ENCODE measurements at regions not wholly inside any gene's neighbourhood (a gene's known extent, or its start where the extent isn't known, plus 50 kb on each side); places are given as distances from the start of the nearest gene placed in this dataset.

DNA sequence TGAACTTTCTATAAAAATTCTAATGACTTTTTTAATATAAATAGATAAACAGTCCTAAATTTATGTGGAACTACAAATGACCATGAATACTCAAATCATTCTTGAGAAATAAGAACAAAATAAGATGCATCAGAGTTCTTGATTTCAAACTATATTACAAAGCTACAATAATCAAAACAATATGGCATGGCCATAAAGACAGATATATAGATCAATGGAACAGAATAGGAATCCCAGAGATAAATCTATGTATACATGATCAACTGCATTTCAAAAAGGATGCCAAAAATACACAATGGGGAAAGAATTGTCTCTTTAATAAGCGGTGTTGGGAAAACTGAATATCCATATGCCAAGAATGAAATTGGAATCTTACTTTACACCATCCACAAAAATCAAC is 98.4 kb upstream of the IL15 start:
- Histone ChIP-seq H3K4me3 (no peak overlapping the region), H4K20me1 (ENCODE audit: insufficient read depth) (no peaks in the 10 kb centered on the region), H3K27me3 (ENCODE audit: insufficient read depth, low read depth) (no peaks in the 10 kb centered on the region), H3K79me2 (ENCODE audit: low read depth) (no peaks in the 10 kb centered on the region), H3K9me3 (ENCODE audit: insufficient read depth, low read depth) (peaks cover 8% of the 10 kb centered on the region; the same call in 1 of the 2 replicates), H3F3A (ENCODE audit: insufficient read depth, low read depth) (no peaks in the 10 kb centered on the region), H3K4me1 (replicated peaks; ENCODE audit: insufficient read depth) (no peaks in the 10 kb centered on the region), H3K4me2 (no peak overlapping the region), H3K27ac (no peak overlapping the region), H3K36me3 (ENCODE audit: low read depth) (no peaks in the 10 kb centered on the region), H2AFZ (no peak overlapping the region), H3K9me2 (ENCODE audit: insufficient read depth) (no peaks in the 10 kb centered on the region)
- no TSS peak for BruUV-seq (replicated peaks)
- no peak for TF ChIP-seq EZH2 (IDR thresholded peaks at IDR 0.05; ENCODE audit: low read depth)
- TF ChIP-seq, protein P1, sequence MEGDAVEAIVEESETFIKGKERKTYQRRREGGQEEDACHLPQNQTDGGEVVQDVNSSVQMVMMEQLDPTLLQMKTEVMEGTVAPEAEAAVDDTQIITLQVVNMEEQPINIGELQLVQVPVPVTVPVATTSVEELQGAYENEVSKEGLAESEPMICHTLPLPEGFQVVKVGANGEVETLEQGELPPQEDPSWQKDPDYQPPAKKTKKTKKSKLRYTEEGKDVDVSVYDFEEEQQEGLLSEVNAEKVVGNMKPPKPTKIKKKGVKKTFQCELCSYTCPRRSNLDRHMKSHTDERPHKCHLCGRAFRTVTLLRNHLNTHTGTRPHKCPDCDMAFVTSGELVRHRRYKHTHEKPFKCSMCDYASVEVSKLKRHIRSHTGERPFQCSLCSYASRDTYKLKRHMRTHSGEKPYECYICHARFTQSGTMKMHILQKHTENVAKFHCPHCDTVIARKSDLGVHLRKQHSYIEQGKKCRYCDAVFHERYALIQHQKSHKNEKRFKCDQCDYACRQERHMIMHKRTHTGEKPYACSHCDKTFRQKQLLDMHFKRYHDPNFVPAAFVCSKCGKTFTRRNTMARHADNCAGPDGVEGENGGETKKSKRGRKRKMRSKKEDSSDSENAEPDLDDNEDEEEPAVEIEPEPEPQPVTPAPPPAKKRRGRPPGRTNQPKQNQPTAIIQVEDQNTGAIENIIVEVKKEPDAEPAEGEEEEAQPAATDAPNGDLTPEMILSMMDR (conservative IDR thresholded peaks at IDR 0.05), result no peak
- CTCF ChIA-PET, result no interaction called here
- DNase-seq, result no peak
- POLR2A ChIA-PET (ENCODE audit: unreplicated experiment), result no interaction called here
- intact Hi-C loops (cut with micrococcal nuclease; ENCODE audit: unreplicated experiment), result no loop called here

- Histone ChIP-seq H3K4me1 (replicated peaks; ENCODE audit: insufficient read depth) (no peaks in the 10 kb centered on the region), H3F3A (ENCODE audit: insufficient read depth, low read depth) (no peaks in the 10 kb centered on the region), H3K79me2 (ENCODE audit: low read depth) (no peaks in the 10 kb centered on the region), H3K27me3 (ENCODE audit: insufficient read depth, low read depth) (no peaks in the 10 kb centered on the region), H4K20me1 (ENCODE audit: insufficient read depth) (no peaks in the 10 kb centered on the region), H3K4me2 (no peak overlapping the region), H3K36me3 (ENCODE audit: low read depth) (no peaks in the 10 kb centered on the region), H3K27ac (no peak overlapping the region), H3K9me2 (ENCODE audit: insufficient read depth) (no peaks in the 10 kb centered on the region), H3K4me3 (no peak overlapping the region), H3K9me3 (ENCODE audit: insufficient read depth, low read depth) (peaks cover 8% of the 10 kb centered on the region; the same call in 1 of the 2 replicates), H2AFZ (no peak overlapping the region)
- CTCF ChIA-PET, result no interaction called here
- POLR2A ChIA-PET (ENCODE audit: unreplicated experiment), result no interaction called here
- TF ChIP-seq EZH2 (IDR thresholded peaks at IDR 0.05; ENCODE audit: low read depth), result no peak
- TF ChIP-seq, protein P1 (conservative IDR thresholded peaks at IDR 0.05), result no peak
- intact Hi-C loops (cut with micrococcal nuclease; ENCODE audit: unreplicated experiment), result no loop called here
- no peak for DNase-seq
- BruUV-seq (replicated peaks), result no TSS peak
Measured at GRCh38 chr4:141540643-141541042, 95.7 kb upstream of the IL15 start.

GRCh38 chr4:141541851-141542250 is 94.5 kb upstream of the IL15 start:
- Histone ChIP-seq H3K4me1 (replicated peaks; ENCODE audit: insufficient read depth) (no peaks in the 10 kb centered on the region), H3K27ac (no peak overlapping the region), H2AFZ (no peak overlapping the region), H3F3A (ENCODE audit: insufficient read depth, low read depth) (no peaks in the 10 kb centered on the region), H3K79me2 (ENCODE audit: low read depth) (no peaks in the 10 kb centered on the region), H3K9me3 (ENCODE audit: insufficient read depth, low read depth) (peaks cover 8% of the 10 kb centered on the region; the same call in 1 of the 2 replicates), H3K36me3 (ENCODE audit: low read depth) (no peaks in the 10 kb centered on the region), H3K27me3 (ENCODE audit: insufficient read depth, low read depth) (no peaks in the 10 kb centered on the region), H3K9me2 (ENCODE audit: insufficient read depth) (no peaks in the 10 kb centered on the region), H4K20me1 (ENCODE audit: insufficient read depth) (no peaks in the 10 kb centered on the region), H3K4me3 (no peak overlapping the region), H3K4me2 (no peak overlapping the region)
- POLR2A ChIA-PET (ENCODE audit: unreplicated experiment), result no interaction called here
- CTCF ChIA-PET, result no interaction called here
- DNase-seq, result no peak
- intact Hi-C loops (cut with micrococcal nuclease; ENCODE audit: unreplicated experiment), result no loop called here
- BruUV-seq (replicated peaks), result no TSS peak
- TF ChIP-seq, protein P1 (conservative IDR thresholded peaks at IDR 0.05), result no peak
- TF ChIP-seq EZH2 (IDR thresholded peaks at IDR 0.05; ENCODE audit: low read depth), result no peak
